Uterus (tissue), 3 donors: ENCODE measurements at regions not wholly inside any gene's neighbourhood (a gene's known extent, or its start where the extent isn't known, plus 50 kb on each side); places are given as distances from the start of the nearest gene placed in this dataset.

Source experiments
- DNase-seq, 2 donors: peaks; one replicate each; pipeline ENCODE4 v3.0.0-alpha.2; 2019 to 2020
- H3K27ac ChIP-seq, 2 donors: fragments of 200-600 bp; sonication (generic); 1 replicate in 1 of 2; 2 replicates in 1 of 2; pipeline ENCODE4 v1.5.1; 2016 to 2018
- H3K27me3 ChIP-seq, 2 donors: fragments of 200-600 bp; sonication (generic); one replicate each; pipeline ENCODE4 v1.5.1; 2018 to 2019; ENCODE audit warnings: control low read depth in 1 of 2
- H3K36me3 ChIP-seq, 2 donors: fragments of 200-600 bp; sonication (generic); one replicate each; pipeline ENCODE4 v1.5.1; 2019; ENCODE audit warnings: control low read depth in 1 of 2
- H3K4me1 ChIP-seq, 2 donors: fragments of 200-600 bp; sonication (generic); one replicate each; pipeline ENCODE4 v1.5.1; 2018 to 2019; ENCODE audit warnings: control low read depth in 1 of 2
- H3K4me3 ChIP-seq, 2 donors: fragments of 200-600 bp; sonication (generic); 1 replicate in 1 of 2; 2 replicates in 1 of 2; pipeline ENCODE4 v1.5.1; 2018 to 2019; ENCODE audit warnings: mild to moderate bottlenecking in 1 of 2
- H3K9me3 ChIP-seq, 2 donors: fragments of 200-600 bp; sonication (generic); one replicate each; pipeline ENCODE4 v1.5.1; 2019; ENCODE audit warnings: control low read depth in 1 of 2
- CTCF ChIP-seq, 4 experiments: fragments of 200-600 bp in 2 of 4; fragments of 450-650 bp in 2 of 4; sonication (generic) in 2 of 4; IDR thresholded peaks; one replicate each; pipeline ENCODE4 v1.5.1; 2016 to 2019; ENCODE audit warnings: antibody characterized with exemption in 4 of 4, mild to moderate bottlenecking in 2 of 4, moderate library complexity in 1 of 4
- POLR2A ChIP-seq, 2 donors: fragments of 450-650 bp; IDR thresholded peaks; one replicate each; pipeline ENCODE4 v1.6.1; 2016; ENCODE audit warnings: antibody characterized with exemption in 2 of 2, mild to moderate bottlenecking in 1 of 2, moderate library complexity in 1 of 2
- intact Hi-C: fragments of 100-400 bp; cut with DNase I; formaldehyde crosslinking; loops from one replicate; pipeline ENCODE4 v1.15.1; 2023; ENCODE audit warnings: low total_unique reads
- donor health status: DM: yes; HTN: yes; CAD: no.

- H3K4me1 ChIP-seq = no peaks in the 10 kb centered on the region
- no peaks in the 10 kb centered on the region for H3K36me3 ChIP-seq
- H3K9me3 ChIP-seq = no peaks in the 10 kb centered on the region
- TF ChIP-seq CTCF (IDR thresholded peaks at IDR 0.05) = no peak
- TF ChIP-seq POLR2A (IDR thresholded peaks at IDR 0.05) = no peak
- H3K27me3 ChIP-seq = no peaks in the 10 kb centered on the region
- intact Hi-C loops = no loop called here
- no peak overlapping the region for H3K27ac ChIP-seq
- H3K4me3 ChIP-seq = no peak overlapping the region
- no peak for DNase-seq
These were observed 1223.9 kb downstream of the BRD1 start for GRCh38 chr22:48603621-48604320.

- no peak overlapping the region for H3K4me3 ChIP-seq
- intact Hi-C loops = no loop called here
- TF ChIP-seq CTCF (IDR thresholded peaks at IDR 0.05) (no peak), POLR2A (IDR thresholded peaks at IDR 0.05) (no peak)
- H3K9me3 ChIP-seq = no peaks in the 10 kb centered on the region
- no peak overlapping the region for H3K27ac ChIP-seq
- no peaks in the 10 kb centered on the region for H3K36me3 ChIP-seq
- no peak for DNase-seq
- no peaks in the 10 kb centered on the region for H3K27me3 ChIP-seq
- no peaks in the 10 kb centered on the region for H3K4me1 ChIP-seq
These were observed 1224.7 kb downstream of the BRD1 start for GRCh38 chr22:48602805-48603518.

GRCh38 chr22:48600681-48601080 is 1227.0 kb downstream of the BRD1 start:
- Histone ChIP-seq H3K9me3 (no peaks in the 10 kb centered on the region), H3K27me3 (no peaks in the 10 kb centered on the region), H3K36me3 (no peaks in the 10 kb centered on the region), H3K27ac (no peak overlapping the region), H3K4me1 (no peaks in the 10 kb centered on the region), H3K4me3 (no peak overlapping the region)
- no peak for TF ChIP-seq POLR2A (IDR thresholded peaks at IDR 0.05)
- TF ChIP-seq CTCF (IDR thresholded peaks at IDR 0.05) = no peak
- no peak for DNase-seq
- intact Hi-C loops = no loop called here

- Histone ChIP-seq H3K27me3 (no peaks in the 10 kb centered on the region), H3K27ac (no peak overlapping the region), H3K9me3 (no peaks in the 10 kb centered on the region), H3K36me3 (no peaks in the 10 kb centered on the region), H3K4me3 (no peak overlapping the region), H3K4me1 (no peaks in the 10 kb centered on the region)
- intact Hi-C loops = no loop called here
- DNase-seq = no peak
- no peak for TF ChIP-seq CTCF (IDR thresholded peaks at IDR 0.05)
- TF ChIP-seq POLR2A (IDR thresholded peaks at IDR 0.05) = no peak
These were observed 1227.5 kb downstream of the BRD1 start for GRCh38 chr22:48600171-48600570.

- Histone ChIP-seq H3K27me3 (no peaks in the 10 kb centered on the region), H3K36me3 (no peaks in the 10 kb centered on the region), H3K9me3 (no peaks in the 10 kb centered on the region), H3K27ac (no peak overlapping the region), H3K4me1 (no peaks in the 10 kb centered on the region), H3K4me3 (no peak overlapping the region)
- intact Hi-C loops = no loop called here
- no peak for DNase-seq
- TF ChIP-seq POLR2A (IDR thresholded peaks at IDR 0.05) (no peak), CTCF (IDR thresholded peaks at IDR 0.05) (no peak)
These were observed 1228.3 kb downstream of the BRD1 start for GRCh38 chr22:48599346-48599745.
